ENCODE measurements at regions not wholly inside any gene's neighbourhood (a gene's known extent, or its start where the extent isn't known, plus 50 kb on each side); places are given as distances from the start of the nearest gene placed in this dataset.

DNA sequence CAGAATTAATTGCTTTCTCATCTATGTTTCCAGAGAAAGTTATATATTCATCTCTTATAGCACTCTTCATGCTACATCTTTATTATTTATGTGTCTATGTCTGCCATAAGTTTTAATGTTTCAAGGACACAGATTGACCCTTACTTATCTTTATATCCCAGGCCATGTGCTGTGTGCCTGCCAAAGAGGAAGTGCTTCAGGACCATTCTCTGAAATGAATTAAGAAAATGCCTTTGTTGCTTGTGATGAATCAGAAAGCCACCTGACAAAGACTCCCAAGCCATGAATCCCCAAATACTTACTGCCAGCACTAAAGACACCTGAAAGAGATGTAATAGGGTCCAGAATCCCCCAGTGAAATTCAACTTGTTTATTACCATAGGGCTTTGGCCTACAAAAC is 342.1 kb upstream of the C1orf87 start:
- DNase-seq = no peak

DNA sequence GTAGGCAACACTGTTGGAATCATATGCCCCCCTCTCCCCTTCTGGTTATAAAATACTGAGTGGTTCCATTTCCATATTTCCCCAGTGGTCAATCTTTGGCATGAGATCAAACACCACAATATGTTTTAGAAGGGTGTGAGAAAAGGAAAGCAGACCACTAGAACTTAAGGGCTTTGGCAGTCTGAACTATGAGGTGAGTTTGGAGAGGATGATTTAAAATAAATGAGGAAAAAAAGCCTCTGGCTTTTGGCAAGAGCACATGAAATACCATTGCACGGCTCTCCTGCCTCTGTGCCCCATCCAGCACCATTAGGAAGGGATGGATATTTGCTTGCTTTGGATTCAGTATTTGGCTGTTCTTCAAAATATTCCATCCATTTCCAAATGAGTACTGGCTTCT is 339.5 kb upstream of the C1orf87 start:
- no peak for DNase-seq

DNA sequence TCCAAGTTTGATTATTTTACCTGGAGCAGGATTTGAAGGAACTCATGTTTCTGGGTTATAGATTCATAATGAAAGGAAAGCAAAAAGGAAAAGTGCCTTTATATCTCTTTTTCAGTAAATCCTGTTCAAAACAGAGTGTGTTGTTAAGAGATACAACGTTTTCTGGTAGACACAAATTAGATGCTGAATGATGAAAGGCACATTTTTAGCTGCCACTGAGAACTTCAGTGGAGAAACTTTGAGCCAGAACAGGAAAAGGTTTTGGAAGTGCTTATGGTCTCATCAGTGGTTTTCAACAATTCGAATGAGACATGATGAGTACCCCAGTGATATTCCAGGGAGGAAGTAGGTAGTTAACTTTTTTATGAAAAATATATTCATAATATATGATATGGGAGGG is 338.0 kb upstream of the C1orf87 start:
- no peak for DNase-seq

DNA sequence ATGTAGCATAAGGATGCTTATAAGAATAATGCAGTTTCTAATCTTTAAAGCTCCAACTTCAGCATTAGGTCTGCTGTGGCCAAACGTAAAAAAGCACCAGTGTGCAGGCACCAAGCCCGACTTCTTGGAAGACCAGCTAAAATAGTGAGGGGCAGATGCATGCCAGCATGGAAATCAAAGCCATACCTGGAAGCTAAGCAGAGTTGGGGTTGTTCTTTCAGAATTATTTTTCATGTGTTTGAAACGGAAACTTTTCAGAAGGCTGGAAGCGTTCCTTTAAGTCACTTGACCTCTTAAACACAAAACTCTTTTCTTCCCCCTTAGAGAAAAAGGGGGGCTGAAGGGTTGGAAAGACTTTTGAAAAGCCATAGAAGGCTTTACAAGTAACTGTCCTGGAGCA is 329.2 kb upstream of the C1orf87 start:
- no peak for DNase-seq

DNA sequence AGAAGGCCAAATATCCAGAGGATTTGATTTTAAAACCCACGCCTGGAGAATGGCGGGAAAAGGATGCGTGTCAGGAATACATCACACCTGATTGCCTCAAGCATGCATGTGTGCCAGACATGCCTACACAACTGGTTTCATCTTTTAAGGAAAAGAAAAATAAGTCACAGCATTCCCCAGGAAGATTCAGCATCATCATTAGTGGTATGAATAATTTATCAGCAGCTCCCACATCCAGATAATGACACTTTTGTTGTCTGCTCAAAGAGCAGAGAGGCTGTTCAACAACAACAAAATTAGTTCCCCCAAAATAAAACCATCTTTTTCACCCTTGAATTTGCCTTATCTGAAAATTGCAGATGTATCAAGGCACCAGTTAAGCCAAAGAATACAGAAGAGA is 328.6 kb upstream of the C1orf87 start:
- DNase-seq = no peak

DNA sequence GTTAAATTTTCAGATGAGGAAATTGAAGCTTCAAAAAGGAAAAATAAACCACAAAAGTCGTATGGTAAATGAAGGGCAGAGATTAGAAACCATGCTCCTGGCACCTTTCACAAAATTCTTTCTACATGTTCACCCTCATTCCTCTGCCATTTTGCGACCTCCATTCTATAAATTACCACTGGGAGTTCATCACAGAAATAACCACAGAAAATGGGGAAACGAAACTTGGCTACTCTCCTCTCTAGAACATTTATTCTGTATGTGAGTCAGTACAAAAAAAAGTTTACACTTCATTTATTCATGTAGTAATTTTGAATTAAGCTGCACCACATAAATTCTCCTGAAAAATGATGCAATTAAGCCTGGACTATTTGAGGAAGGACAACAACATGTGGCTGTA is 320.9 kb upstream of the C1orf87 start:
- DNase-seq = no peak

DNA sequence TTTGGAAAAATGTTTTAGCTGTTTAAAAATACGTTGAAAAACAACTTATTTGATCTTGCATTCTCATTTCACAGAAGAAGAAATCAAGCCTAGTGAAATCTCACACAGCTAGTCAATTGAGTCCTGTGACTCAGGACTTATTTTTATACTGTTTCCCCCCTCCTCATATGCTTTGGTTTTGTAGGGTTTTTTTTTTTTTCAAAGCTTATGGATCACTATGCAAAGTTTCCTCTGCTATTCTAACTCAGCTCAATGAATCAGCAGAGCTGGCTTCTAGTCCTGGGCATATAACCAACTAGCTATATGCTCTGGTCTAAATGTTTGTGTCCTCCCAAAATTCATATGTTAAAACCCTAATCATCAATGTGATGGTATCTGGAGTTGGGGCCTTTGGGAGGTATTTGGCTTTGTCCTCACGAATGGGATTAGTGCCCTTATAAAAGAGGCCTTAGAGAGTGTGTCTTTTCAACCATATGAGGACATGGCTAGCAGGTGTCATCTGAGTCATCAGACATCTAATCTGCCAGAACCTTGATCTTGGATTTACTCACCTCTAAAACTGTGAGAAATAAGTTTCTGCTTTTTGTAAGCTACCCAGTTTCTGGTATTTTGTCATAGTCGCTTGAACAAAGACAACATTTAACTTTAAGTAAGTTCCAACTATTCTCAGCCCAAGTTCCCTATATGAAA is 317.2 kb upstream of the C1orf87 start:
- DNase-seq = no peak

DNA sequence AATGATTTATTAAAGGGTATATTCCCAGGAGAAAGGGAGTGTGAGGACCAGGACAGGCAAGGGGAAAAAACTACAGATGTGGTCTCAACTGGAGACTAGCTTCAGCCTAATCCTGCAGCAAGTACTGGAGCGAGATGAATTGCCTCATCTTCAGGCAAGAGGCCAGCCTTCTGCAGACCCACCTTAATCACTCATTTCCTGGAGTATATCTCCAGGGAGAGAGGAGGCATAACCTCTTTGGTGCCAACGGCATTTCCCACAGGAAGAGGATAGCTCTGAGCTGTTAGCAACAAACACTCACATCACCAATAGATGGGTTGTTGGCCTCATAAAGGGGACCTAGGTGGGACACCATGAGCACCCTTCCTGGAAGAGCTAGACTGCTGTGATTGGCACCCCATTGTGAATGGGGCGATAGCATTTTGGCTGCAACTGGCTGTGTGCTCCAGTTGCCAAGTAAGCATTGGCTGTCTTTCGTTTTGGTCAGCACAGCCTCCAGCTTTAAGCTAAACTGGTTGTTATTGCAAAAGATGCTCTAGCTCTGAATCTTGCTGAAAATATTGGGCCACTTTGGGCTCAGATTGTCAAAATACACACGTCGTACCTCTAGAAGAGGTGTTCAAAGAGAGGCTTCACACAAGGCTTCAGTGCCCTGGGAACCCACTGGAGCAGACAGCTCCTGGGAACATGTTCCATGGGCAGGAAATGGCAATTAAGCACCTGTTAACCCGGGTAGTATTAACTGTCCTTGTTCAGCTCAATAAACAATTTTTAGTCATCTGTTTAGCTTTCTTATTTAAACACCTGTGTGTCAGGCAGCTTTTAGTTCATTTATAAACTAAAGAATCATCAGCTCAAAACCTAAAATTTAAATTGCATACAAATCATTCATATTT is 314.8 kb upstream of the C1orf87 start:
- no peak for DNase-seq

DNA sequence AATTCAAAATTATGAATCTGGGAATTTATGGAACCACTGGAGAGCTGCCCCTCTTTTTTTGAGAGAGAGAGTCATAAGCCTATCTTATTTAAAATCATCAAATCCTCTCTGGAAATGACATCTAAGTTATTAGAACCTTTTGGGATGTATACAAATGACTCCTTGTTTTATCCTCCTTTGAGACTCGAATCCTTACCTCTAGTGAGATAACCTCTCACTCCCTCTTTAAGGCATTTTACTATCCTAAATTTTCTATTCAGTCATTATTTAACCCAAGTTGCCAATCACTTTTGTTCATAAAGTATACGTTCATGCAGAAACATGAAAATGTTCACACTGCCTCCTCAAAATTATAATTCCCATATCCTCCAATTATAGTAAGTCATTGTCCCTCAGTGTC is 313.6 kb upstream of the C1orf87 start:
- DNase-seq = no peak

DNA sequence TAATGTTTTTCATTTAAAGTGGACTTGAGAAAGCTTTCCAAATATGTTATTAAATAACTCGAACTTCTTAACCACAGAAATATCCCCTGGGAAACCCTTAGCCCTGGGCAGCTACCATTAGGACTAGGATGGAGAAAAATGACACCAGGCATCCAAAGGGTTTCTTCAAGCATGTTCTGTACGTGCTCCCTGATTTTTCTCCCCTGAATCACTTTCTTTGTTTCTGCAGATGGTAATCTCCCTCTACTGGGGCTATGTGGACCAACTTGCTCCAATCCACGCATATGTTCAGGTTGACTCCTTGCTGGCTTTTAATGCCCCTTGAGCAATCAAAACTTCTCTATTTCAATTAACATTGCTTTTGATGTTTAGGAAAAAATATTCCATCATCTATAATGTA is 312.7 kb upstream of the C1orf87 start:
- DNase-seq = no peak

DNA sequence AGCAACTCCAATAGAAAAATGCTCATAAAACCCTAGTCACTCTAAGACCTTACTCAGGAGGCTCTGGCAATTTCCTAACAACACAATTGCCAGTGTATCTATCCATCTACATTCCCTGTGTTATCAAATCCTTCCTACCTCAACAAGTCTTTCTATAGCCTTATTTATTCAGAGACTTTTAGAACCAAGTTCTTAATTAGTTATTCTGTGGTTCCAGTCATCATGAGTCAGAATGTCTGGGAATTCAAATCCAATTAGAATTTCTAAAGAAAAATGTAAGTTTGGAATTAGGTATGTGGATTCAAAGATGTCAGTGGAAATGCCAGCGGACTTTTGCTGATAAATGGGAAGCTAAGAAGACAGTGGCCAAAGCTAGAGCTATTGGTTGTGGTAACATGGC is 302.6 kb upstream of the C1orf87 start:
- DNase-seq = no peak

DNA sequence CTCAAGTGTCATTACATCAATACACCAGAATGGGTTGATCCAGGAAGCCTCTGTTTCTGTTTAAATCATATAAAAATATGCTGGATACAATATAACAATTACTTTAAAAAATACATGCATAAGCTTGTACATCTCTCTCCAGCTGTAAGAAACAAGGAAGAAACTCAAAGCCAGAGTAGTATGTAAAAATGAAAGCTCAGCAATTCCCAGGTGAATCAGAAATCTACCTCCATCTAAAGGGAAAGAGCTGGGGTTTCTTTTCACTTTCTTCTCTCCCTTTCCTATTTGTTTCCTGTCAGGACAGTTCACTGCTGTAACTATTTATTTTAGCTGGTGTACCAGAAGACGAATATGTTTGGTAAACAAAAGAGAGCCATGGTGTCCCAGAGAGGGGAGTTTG is 301.0 kb upstream of the C1orf87 start:
- no peak for DNase-seq

DNA sequence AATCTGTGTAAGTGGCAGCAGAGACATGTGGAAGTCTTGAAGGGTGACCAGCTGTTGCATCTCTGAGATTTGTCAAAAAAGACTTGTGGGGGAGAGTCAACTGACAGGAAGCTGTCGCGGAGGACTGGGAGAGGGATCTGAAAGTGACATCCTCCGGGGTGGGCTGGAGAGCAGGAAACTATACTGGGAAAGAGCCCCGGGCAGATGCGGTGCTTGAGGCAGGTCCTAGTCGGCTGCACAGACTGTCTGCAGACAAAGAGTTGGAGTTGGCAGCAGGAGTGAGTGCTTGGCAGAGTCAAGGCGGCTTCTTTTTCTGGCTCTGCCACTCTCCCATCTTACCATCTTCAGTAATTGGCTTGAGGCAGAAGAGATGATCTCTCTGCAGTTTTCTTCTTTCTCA is 294.0 kb upstream of the C1orf87 start:
- DNase-seq = no peak

DNA sequence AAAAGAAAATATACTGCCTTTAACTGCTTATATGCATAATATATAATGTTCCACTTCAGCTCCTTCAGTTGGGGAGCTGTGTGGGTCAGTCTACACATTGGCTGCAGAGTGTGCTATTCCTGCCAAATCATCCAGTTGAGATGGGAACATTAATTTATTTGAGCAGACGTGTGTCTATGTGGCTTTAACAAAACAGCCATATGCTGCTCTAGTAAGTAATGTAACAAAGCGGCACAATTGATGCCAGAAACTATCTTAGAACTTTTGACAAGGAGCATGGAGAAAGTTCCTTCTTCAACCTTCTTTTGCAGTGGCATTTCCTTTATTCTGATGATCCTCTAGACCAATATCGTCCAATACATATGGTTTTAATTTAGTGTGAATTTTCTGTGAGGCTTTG is 285.9 kb upstream of the C1orf87 start:
- DNase-seq = no peak

DNA sequence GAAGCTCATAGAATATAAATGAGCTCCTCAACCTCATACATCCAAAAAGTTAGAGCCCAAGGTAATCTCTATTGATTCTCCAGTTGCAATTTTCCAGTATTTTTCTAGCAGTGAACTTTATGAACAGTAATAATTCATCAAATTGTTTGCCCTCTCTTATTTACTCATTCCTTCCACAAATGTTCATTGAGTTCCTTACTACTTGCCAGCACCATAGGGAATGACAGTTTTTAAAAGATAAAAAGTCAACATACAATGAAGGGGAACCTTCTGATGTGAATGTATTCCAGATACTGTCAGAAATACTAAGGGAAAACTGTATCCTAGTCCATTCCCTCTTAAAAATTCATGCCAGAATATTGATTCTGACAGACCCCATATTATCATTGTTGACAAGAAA is 277.0 kb upstream of the C1orf87 start:
- DNase-seq = no peak

DNA sequence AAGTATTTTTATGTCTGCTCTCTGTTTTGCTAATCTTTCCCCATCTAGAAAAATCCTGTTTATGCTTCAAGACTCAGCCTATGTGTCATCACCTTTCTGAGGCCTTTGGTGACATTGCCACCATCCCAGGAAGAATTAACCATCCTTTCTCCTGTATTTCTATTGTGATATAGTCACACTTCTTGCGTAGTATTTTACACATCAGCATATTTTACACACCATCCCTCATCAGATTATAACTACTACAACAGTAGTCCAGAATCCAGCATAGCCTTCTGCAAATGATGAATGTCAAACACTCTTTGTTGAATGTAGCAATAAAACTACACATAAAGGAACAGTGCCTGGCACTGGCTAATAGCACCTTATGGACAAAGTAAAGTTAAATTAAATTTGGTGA is 275.3 kb upstream of the C1orf87 start:
- no peak for DNase-seq

DNA sequence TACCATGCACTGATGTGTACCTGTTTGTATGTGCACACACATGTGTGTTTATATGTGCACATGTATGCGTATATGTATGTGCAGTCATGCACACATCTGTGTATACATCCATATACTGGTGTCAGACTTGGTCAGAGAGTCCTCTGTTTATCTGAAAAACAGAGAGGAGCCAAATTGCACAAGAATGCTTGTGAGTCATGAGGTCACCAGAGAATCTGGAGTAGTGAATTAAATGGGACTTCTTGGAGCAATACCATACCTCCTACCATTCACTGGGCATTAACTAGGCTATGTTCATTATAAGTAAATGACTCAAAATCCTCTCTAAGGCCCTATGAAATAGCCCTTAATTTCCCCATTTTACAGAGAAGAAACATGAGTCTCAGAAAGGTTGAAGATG is 272.1 kb upstream of the C1orf87 start:
- DNase-seq = no peak

DNA sequence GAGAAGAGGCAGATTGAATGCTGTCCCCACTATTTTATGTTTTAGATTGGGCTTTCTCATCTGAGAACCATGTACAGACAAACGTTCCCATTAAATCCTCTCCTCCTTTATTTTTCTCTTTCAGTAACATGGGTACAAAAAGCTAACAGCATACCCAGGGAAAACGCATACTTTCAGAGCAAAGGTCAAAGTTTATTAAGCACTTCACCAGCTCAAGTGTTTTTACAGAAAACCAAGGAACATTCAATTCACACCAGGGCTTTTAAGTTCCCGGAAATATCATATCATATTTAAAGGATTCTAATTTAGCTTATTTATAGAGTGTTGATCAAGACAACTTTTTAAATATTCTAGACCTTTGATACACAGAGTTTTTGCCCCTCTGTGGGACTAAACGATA is 271.5 kb upstream of the C1orf87 start:
- no peak for DNase-seq

DNA sequence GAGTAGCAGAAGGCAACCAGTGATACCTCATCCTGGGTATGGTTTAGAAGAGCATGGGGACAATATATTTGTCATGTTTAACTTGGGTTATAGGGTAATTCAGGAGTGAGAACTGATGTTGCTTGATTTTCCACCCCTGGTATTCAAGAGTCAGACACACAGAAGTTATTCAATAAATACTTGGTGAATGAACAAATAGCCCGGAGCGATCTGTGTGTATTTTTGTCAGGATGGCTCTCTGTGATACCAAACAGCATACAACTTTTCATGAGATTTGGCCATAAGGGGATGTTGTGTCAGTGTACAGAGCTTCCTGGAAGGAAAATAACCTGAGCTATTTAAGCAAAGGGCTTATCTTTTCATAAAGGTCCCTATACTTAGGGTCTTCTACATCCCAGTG is 270.2 kb upstream of the C1orf87 start:
- no peak for DNase-seq

DNA sequence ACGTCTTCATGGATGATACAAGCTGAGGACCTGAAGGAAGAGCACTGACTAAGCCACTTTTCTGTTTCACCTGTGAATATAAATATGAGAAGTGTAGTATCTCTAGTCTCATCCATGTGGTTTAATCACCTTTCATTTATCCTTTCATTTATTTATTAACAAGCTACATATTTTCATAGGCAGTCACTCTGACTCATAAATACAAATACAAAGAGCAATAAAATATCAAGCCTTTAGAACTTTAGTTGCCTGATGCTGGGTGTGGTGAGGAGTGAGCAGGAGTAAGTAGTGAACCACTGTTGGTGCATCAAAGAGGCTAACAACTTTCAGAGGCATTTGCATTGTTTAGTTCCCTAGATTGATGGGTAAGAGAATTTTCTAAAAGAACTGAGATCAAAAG is 269.0 kb upstream of the C1orf87 start:
- no peak for DNase-seq

DNA sequence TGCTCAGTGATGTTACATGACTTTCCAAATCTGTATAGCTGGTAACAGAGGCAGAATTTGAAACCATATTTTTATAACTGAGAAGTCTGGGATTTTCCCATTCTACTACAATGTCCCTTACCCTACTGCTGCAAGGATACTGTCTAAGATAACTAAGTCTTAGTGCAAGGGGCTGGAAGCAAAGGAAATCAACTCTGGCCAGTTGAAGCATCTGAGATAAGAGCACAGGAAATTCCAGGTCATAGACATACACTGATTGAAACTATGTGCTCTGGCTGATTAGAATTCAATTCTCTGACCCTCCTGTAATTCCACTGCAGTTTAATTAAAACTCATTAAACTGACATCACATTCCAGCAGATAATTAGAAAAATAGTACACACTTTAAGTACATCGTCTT is 267.7 kb upstream of the C1orf87 start:
- DNase-seq = no peak

DNA sequence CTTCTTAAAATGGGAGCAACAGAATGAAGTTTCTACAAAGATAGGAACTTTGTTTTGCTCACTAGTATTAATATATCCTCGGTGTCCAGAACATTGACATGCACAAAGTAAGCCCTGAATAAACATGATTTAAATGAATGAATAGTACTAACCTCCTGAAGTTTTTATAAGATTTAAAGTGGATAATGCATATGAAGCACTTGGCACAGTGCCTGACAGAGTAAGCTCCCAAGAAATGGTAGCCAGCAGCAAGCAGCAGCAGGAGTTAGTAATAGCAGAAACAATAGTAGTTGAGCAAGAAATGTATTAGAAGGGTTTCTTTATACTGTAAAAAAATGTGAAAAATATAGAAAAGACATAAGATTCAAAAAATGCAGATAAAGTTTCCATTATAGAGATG is 258.1 kb upstream of the C1orf87 start:
- no peak for DNase-seq

DNA sequence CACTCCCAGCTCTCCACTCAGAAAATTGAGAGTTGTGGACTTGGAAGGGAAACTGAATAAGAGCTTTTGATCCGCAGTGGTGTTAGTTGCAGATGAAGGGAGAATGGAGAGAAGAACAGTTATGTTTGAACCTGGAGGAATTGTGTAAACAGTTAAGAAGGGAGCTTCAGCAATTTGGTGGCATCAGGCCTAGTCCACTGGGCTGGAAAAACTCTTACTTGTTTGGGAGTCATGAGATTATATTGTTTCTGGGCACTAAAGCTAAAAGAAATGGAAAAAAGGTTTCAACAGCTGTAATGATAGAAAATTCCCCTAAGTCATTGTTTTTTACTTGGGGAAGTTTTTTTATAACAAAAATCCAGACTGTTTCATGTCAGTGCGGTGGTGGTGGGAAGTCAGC is 256.1 kb upstream of the C1orf87 start:
- no peak for DNase-seq

DNA sequence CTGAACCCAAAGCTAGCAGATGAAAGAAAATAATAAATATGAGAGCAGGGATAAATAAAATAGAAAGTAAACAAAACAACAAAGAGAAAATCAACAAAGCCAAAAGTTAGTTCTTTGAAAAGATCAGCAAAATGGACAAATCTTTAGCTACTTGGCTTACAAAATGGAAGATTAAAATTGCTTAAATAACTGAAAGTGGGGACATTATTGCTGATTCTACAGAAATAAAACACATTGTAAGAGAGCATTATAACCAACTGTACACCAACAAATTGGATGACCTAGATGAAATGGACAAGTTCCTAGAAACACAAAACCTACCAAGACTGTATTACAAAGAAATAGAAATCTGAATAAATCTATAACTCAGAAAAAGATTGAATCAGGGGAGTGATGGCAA is 238.3 kb upstream of the C1orf87 start:
- no peak for DNase-seq

DNA sequence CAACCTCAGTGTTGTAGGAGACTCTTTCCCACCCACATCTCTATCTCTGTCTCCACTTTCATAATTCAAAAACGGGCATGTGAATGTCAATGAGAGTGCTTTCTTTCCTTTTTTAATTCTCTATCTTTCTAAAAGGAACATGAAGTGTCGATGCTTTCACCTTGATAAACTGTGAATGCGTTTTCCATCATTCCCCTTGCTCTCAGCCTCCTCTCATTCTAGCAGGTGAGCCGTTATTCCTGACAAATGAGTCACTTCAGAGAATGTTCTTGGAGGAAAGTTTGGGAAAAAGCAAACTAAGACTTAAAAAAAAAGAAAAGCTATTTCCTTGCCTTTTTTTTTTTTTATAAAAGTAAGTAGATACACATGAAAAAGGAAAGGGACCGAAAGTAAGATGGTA is 226.0 kb upstream of the C1orf87 start:
- no peak for DNase-seq

Measured in CD4-positive, alpha-beta T cell treated with Interleukin-1 beta for 1 hour (primary cell).